SK-N-SH treated with all-trans-retinoic acid at 6 μM for 48 hours (cell line): ENCODE measurements at regions not wholly inside any gene's neighbourhood (a gene's known extent, or its start where the extent isn't known, plus 50 kb on each side); places are given as distances from the start of the nearest gene placed in this dataset.

Experiments used
- ATAC-seq: fragments of 200-7000 bp; cut with Tn5 transposase; 3 replicates; pipeline ENCODE4 v1.9.1; 2020; ENCODE audit warnings: mild to moderate bottlenecking, moderate library complexity
- ARNTL ChIP-seq: fragments of 450-650 bp; formaldehyde crosslinking; IDR thresholded peaks from 2 replicates; pipeline ENCODE4 v1.5.0; 2020; ENCODE audit warnings: low read depth, mild to moderate bottlenecking, moderate library complexity, borderline replicate concordance
- BACH2 ChIP-seq: fragments of 250-450 bp; sonication (Bioruptor Pico); IDR thresholded peaks from 2 replicates; pipeline ENCODE4 v1.9.0; 2021; ENCODE audit warnings: mild to moderate bottlenecking, borderline replicate concordance
- CREB5 ChIP-seq: fragments of 250-450 bp; sonication (Bioruptor Pico); IDR thresholded peaks from 2 replicates; pipeline ENCODE4 v1.5.1; 2020; ENCODE audit warnings: low read depth, mild to moderate bottlenecking, moderate library complexity
- CSDC2 ChIP-seq: fragments of 250-450 bp; sonication (Bioruptor Pico); IDR thresholded peaks from 2 replicates; pipeline ENCODE4 v1.5.0; 2020; ENCODE audit warnings: mild to moderate bottlenecking, moderate library complexity
- CSRNP3 ChIP-seq: fragments of 250-450 bp; sonication (Bioruptor Pico); IDR thresholded peaks from 2 replicates; pipeline ENCODE4 v1.5.1; 2021; ENCODE audit warnings: mild to moderate bottlenecking, moderate library complexity
- ESRRG ChIP-seq: fragments of 250-450 bp; sonication (Bioruptor Pico); IDR thresholded peaks from 2 replicates; pipeline ENCODE4 v1.6.1; 2021; ENCODE audit warnings: mild to moderate bottlenecking
- GLIS3 ChIP-seq: fragments of 250-450 bp; sonication (Bioruptor Pico); IDR thresholded peaks from 2 replicates; pipeline ENCODE4 v1.5.0; 2020; ENCODE audit warnings: mild to moderate bottlenecking, moderate library complexity
- ISL1 ChIP-seq: fragments of 250-450 bp; sonication (Bioruptor Pico); IDR thresholded peaks from 2 replicates; pipeline ENCODE4 v2.1.2; 2022; ENCODE audit warnings: mild to moderate bottlenecking, moderate library complexity
- PATZ1 ChIP-seq: fragments of 250-450 bp; sonication (Bioruptor Pico); IDR thresholded peaks from 2 replicates; pipeline ENCODE4 v1.8.0; 2020; ENCODE audit warnings: mild to moderate bottlenecking, moderate library complexity, borderline replicate concordance
- POU6F1 ChIP-seq: fragments of 250-450 bp; sonication (Bioruptor Pico); IDR thresholded peaks from 2 replicates; pipeline ENCODE4 v1.8.0; 2021; ENCODE audit warnings: low read depth, mild to moderate bottlenecking, moderate library complexity, borderline replicate concordance
- PPARA ChIP-seq: fragments of 250-450 bp; sonication (Bioruptor Pico); IDR thresholded peaks from 2 replicates; pipeline ENCODE4 v1.5.0; 2020; ENCODE audit warnings: mild to moderate bottlenecking, borderline replicate concordance
- RARB ChIP-seq: fragments of 250-450 bp; sonication (Bioruptor Pico); IDR thresholded peaks from 2 replicates; pipeline ENCODE4 v1.8.0; 2021; ENCODE audit warnings: mild to moderate bottlenecking, moderate library complexity
- SNAI2 ChIP-seq: fragments of 250-450 bp; sonication (Bioruptor Pico); IDR thresholded peaks from 2 replicates; pipeline ENCODE4 v1.5.0; 2020; ENCODE audit warnings: mild to moderate bottlenecking, moderate library complexity
- TCF4 ChIP-seq: fragments of 250-450 bp; sonication (Bioruptor Pico); IDR thresholded peaks from 2 replicates; pipeline ENCODE4 v1.8.0; 2021; ENCODE audit warnings: mild to moderate bottlenecking, moderate library complexity, borderline replicate concordance
- TOX ChIP-seq: fragments of 250-450 bp; sonication (Bioruptor Pico); IDR thresholded peaks from 2 replicates; pipeline ENCODE4 v1.8.0; 2021; ENCODE audit warnings: mild to moderate bottlenecking, moderate library complexity, borderline replicate concordance
- ZC3H10 ChIP-seq: fragments of 250-450 bp; sonication (Bioruptor Pico); IDR thresholded peaks from 2 replicates; pipeline ENCODE4 v1.5.1; 2021; ENCODE audit warnings: mild to moderate bottlenecking, moderate library complexity
- ZFP3 ChIP-seq: fragments of 250-450 bp; sonication (Bioruptor Pico); IDR thresholded peaks from 2 replicates; pipeline ENCODE4 v1.5.0; 2020; ENCODE audit warnings: mild to moderate bottlenecking, moderate library complexity
- ZFP30 ChIP-seq: fragments of 450-650 bp; formaldehyde crosslinking; IDR thresholded peaks from 2 replicates; pipeline ENCODE4 v1.5.0; 2022; ENCODE audit warnings: mild to moderate bottlenecking, moderate library complexity
- ZNF565 ChIP-seq: fragments of 450-650 bp; formaldehyde crosslinking; conservative IDR thresholded peaks from 2 replicates; pipeline ENCODE4 v1.5.0; 2020; ENCODE audit warnings: low read depth, mild to moderate bottlenecking, moderate library complexity
- ZNF70 ChIP-seq: fragments of 450-650 bp; formaldehyde crosslinking; IDR thresholded peaks from 2 replicates; pipeline ENCODE4 v1.5.0; 2020; ENCODE audit warnings: mild to moderate bottlenecking, moderate library complexity
- ZNF8 ChIP-seq: fragments of 450-650 bp; formaldehyde crosslinking; IDR thresholded peaks from 2 replicates; pipeline ENCODE4 v1.5.0; 2020; ENCODE audit warnings: mild to moderate bottlenecking, moderate library complexity

- TF ChIP-seq ZNF8 (no peak), ZFP30 (CRISPR knock-in tag) (no peak), ZC3H10 (CRISPR knock-in tag) (no peak), SNAI2 (no peak), ARNTL (CRISPR knock-in tag) (no peak), PPARA (no peak), ZFP3 (CRISPR knock-in tag) (no peak)
Measured at GRCh38 chr2:128726236-128726635, 407.6 kb upstream of the HS6ST1 start.

GRCh38 chr2:128726911-128727310, 408.2 kb upstream of the HS6ST1 start:
- TF ChIP-seq ZNF565 (CRISPR knock-in tag), result no peak
- ATAC-seq, result no peak

More at GRCh38 chr2:128726236-128726635, 407.6 kb upstream of the HS6ST1 start:
- no peak for ATAC-seq

- no peak for TF ChIP-seq CSDC2 (CRISPR knock-in tag)
- no peak for TF ChIP-seq ZNF70 (CRISPR knock-in tag)
- no peak for TF ChIP-seq RARB (CRISPR knock-in tag)
- no peak for TF ChIP-seq PPARA
- TF ChIP-seq POU6F1 (CRISPR knock-in tag), result no peak
- TF ChIP-seq ZNF565 (CRISPR knock-in tag), result no peak
- no peak for TF ChIP-seq BACH2 (CRISPR knock-in tag)
- TF ChIP-seq ESRRG (CRISPR knock-in tag), result no peak
- no peak for ATAC-seq
Measured at GRCh38 chr2:128727404-128727803, 408.7 kb upstream of the HS6ST1 start.

GRCh38 chr2:128727914-128728313, 409.2 kb upstream of the HS6ST1 start:
- TF ChIP-seq CSDC2 (CRISPR knock-in tag) (no peak), CREB5 (CRISPR knock-in tag) (no peak)
- ATAC-seq, result no peak

- no peak for TF ChIP-seq ZC3H10 (CRISPR knock-in tag)
- no peak for TF ChIP-seq POU6F1 (CRISPR knock-in tag)
- no peak for TF ChIP-seq ISL1 (CRISPR knock-in tag)
- TF ChIP-seq PPARA, result no peak
- TF ChIP-seq TOX (CRISPR knock-in tag), result no peak
- TF ChIP-seq ZFP30 (CRISPR knock-in tag), result no peak
- no peak for TF ChIP-seq CSDC2 (CRISPR knock-in tag)
- TF ChIP-seq PATZ1 (CRISPR knock-in tag), result no peak
- TF ChIP-seq, all 23 proteins: peak for 0
Measured at GRCh38 chr2:128729051-128729450, 410.4 kb upstream of the HS6ST1 start.

GRCh38 chr2:128731994-128732650, 413.5 kb upstream of the HS6ST1 start:
- ATAC-seq, result no peak
- TF ChIP-seq SNAI2, result no peak
- TF ChIP-seq PPARA, result no peak
- TF ChIP-seq PATZ1 (CRISPR knock-in tag), result no peak
- no peak for TF ChIP-seq GLIS3
- no peak for TF ChIP-seq RARB (CRISPR knock-in tag)
- TF ChIP-seq ARNTL (CRISPR knock-in tag), result no peak
- TF ChIP-seq ZNF565 (CRISPR knock-in tag), result no peak
- TF ChIP-seq ZFP3 (CRISPR knock-in tag), result no peak
- TF ChIP-seq TCF4, result no peak
- TF ChIP-seq ESRRG (CRISPR knock-in tag), result no peak
- TF ChIP-seq ZC3H10 (CRISPR knock-in tag), result no peak
- TF ChIP-seq ZFP30 (CRISPR knock-in tag), result no peak
- no peak for TF ChIP-seq ZNF70 (CRISPR knock-in tag)
- TF ChIP-seq CSRNP3 (CRISPR knock-in tag), result no peak
- TF ChIP-seq TOX (CRISPR knock-in tag), result no peak
- TF ChIP-seq ZNF8, result no peak

More at GRCh38 chr2:128729051-128729450, 410.4 kb upstream of the HS6ST1 start:
- ATAC-seq, result no peak
